GM12891 (cell line): ENCODE measurements at regions not wholly inside any gene's neighbourhood (a gene's known extent, or its start where the extent isn't known, plus 50 kb on each side); places are given as distances from the start of the nearest gene placed in this dataset.
"Not testable (repeated sequence)": the region's sequence is repeated elsewhere in the genome, so short reads cannot be mapped to it uniquely, and the experiment has no call there.

Experiments used
- DNase-seq: peaks from one replicate; pipeline ENCODE4 v3.0.0; 2011; ENCODE audit warnings: low spot score; ENCODE audit not compliant: insufficient read length
- FAIRE-seq: peaks from 2 replicates; lab custom pipeline; 2011; peaks lifted over from hg19 to GRCh38; lab: Jason Lieb, UNC
- PAX5 ChIP-seq: IDR thresholded peaks from 2 replicates; pipeline ENCODE4 v1.6.1; 2011; ENCODE audit warnings: low read length, moderate library complexity, mild to moderate bottlenecking; ENCODE audit not compliant: insufficient read depth, severe bottlenecking
- POLR2A ChIP-seq: IDR thresholded peaks from 2 replicates; pipeline ENCODE4 v1.6.1; 2011; ENCODE audit warnings: low read depth, low read length, control low read depth
- POLR2AphosphoS5 ChIP-seq: IDR thresholded peaks from 2 replicates; pipeline ENCODE4 v1.6.1; 2011; ENCODE audit warnings: low read depth, low read length, control low read depth
- POU2F2 ChIP-seq: IDR thresholded peaks from 2 replicates; pipeline ENCODE4 v1.6.1; 2011; ENCODE audit warnings: low read depth, mild to moderate bottlenecking, control low read depth, low read length, moderate library complexity
- SPI1 ChIP-seq: IDR thresholded peaks from 2 replicates; pipeline ENCODE4 v1.6.1; 2011; ENCODE audit warnings: low read depth, low read length, control low read depth
- TAF1 ChIP-seq: IDR thresholded peaks from 2 replicates; pipeline ENCODE4 v1.6.1; 2011; ENCODE audit warnings: low read depth, low read length, control low read depth

- no peak for FAIRE-seq
- no peak for TF ChIP-seq POU2F2
- TF ChIP-seq POLR2AphosphoS5: no peak
- TF ChIP-seq SPI1: no peak
- TF ChIP-seq POLR2A: no peak
- no peak for TF ChIP-seq PAX5
- no peak for TF ChIP-seq TAF1
- DNase-seq: no peak
These were observed 279.0 kb downstream of the ANKRD50 start for GRCh38 chr4:124433500-124433899.

- no peak for FAIRE-seq
- TF ChIP-seq TAF1: no peak
- DNase-seq: no peak
These were observed 277.1 kb downstream of the ANKRD50 start for GRCh38 chr4:124435274-124435950.

- TF ChIP-seq POU2F2: no peak
- TF ChIP-seq TAF1: no peak
- no peak for TF ChIP-seq POLR2AphosphoS5
- TF ChIP-seq POLR2A: no peak
- no peak for TF ChIP-seq SPI1
- no peak for TF ChIP-seq PAX5
- DNase-seq (no peak), FAIRE-seq (no peak)
These were observed 274.6 kb downstream of the ANKRD50 start for GRCh38 chr4:124437853-124438495.

GRCh38 chr4:124445071-124445470 is 267.5 kb downstream of the ANKRD50 start:
- TF ChIP-seq TAF1 (no peak), POU2F2 (no peak)
- no peak for FAIRE-seq
- no peak for DNase-seq

- no peak for DNase-seq
- TF ChIP-seq TAF1 (no peak), POLR2AphosphoS5 (no peak), SPI1 (no peak), POU2F2 (no peak), PAX5 (no peak), POLR2A (no peak)
- FAIRE-seq: no peak
These were observed 262.7 kb downstream of the ANKRD50 start for GRCh38 chr4:124449881-124450280.

GRCh38 chr4:124450851-124451250 is 261.7 kb downstream of the ANKRD50 start:
- DNase-seq (no peak), FAIRE-seq (no peak)
- no peak for TF ChIP-seq PAX5
- no peak for TF ChIP-seq POLR2AphosphoS5
- no peak for TF ChIP-seq TAF1

- FAIRE-seq: no peak
- no peak for TF ChIP-seq SPI1
- TF ChIP-seq TAF1: no peak
- no peak for TF ChIP-seq PAX5
- TF ChIP-seq POLR2A: no peak
- no peak for TF ChIP-seq POLR2AphosphoS5
- TF ChIP-seq POU2F2: no peak
- no peak for DNase-seq
These were observed 257.7 kb downstream of the ANKRD50 start for GRCh38 chr4:124454772-124455270.

GRCh38 chr4:124455671-124456070 is 256.9 kb downstream of the ANKRD50 start:
- FAIRE-seq: no peak
- TF ChIP-seq PAX5 (no peak), POU2F2 (no peak), POLR2A (no peak), POLR2AphosphoS5 (no peak), TAF1 (no peak), SPI1 (no peak)

GRCh38 chr4:124459196-124459940 is 253.2 kb downstream of the ANKRD50 start:
- no peak for DNase-seq
- FAIRE-seq: no peak
- no peak for TF ChIP-seq POLR2AphosphoS5
- TF ChIP-seq POLR2A: no peak
- no peak for TF ChIP-seq PAX5
- no peak for TF ChIP-seq TAF1
- no peak for TF ChIP-seq POU2F2
- TF ChIP-seq SPI1: no peak

More at GRCh38 chr4:124455671-124456070, 256.9 kb downstream of the ANKRD50 start:
- DNase-seq: no peak

- no peak for FAIRE-seq
- no peak for DNase-seq
- TF ChIP-seq POLR2A (no peak), POU2F2 (no peak), POLR2AphosphoS5 (no peak), SPI1 (no peak), PAX5 (no peak), TAF1 (no peak)
These were observed 252.6 kb downstream of the ANKRD50 start for GRCh38 chr4:124459941-124460310.

- not testable (repeated sequence) for FAIRE-seq, DNase-seq
These were observed 250.9 kb downstream of the ANKRD50 start for GRCh38 chr4:124461592-124461991.
